ENCODE measurements at regions not wholly inside any gene's neighbourhood (a gene's known extent, or its start where the extent isn't known, plus 50 kb on each side); places are given as distances from the start of the nearest gene placed in this dataset.
A peak's percentile ranks its signal among the peaks of the same experiment; 100 is the strongest.
"Not testable (repeated sequence)": the region's sequence is repeated elsewhere in the genome, so short reads cannot be mapped to it uniquely, and the experiment has no call there.

GRCh38 chr1:60875138-60875537 lies 207.2 kb upstream of the NFIA start:
- TF ChIP-seq CTCF (conservative IDR thresholded peaks at IDR 0.05; ENCODE audit: control insufficient read depth, insufficient read depth, low read depth, low read length), result no peak
- no peak overlapping the region for H3K4me3 ChIP-seq (ENCODE audit: control insufficient read depth, low read depth, low read length)
- peak; percentile 58 for DNase-seq (ENCODE audit: low read depth)

- DNase-seq (ENCODE audit: low read depth), result peak; percentile 76
- H3K4me3 ChIP-seq (ENCODE audit: control insufficient read depth, low read depth, low read length), result no peak overlapping the region
- no peak for TF ChIP-seq CTCF (conservative IDR thresholded peaks at IDR 0.05; ENCODE audit: control insufficient read depth, insufficient read depth, low read depth, low read length)
Observed at GRCh38 chr1:60874718-60875117, 207.6 kb upstream of the NFIA start.

- H3K4me3 ChIP-seq (ENCODE audit: control insufficient read depth, low read depth, low read length); DNase-seq (ENCODE audit: low read depth): not testable (repeated sequence)
Observed at GRCh38 chr1:60873396-60873795, 209.0 kb upstream of the NFIA start.

GRCh38 chr1:60872426-60873054 lies 209.8 kb upstream of the NFIA start:
- no peak overlapping the region for H3K4me3 ChIP-seq (ENCODE audit: control insufficient read depth, low read depth, low read length)
- DNase-seq (ENCODE audit: low read depth), result no peak

GRCh38 chr1:60870269-60870865 lies 212.0 kb upstream of the NFIA start:
- DNase-seq (ENCODE audit: low read depth), result no peak
- no peak overlapping the region for H3K4me3 ChIP-seq (ENCODE audit: control insufficient read depth, low read depth, low read length)
- TF ChIP-seq CTCF (conservative IDR thresholded peaks at IDR 0.05; ENCODE audit: control insufficient read depth, insufficient read depth, low read depth, low read length), result no peak

More at GRCh38 chr1:60872426-60873054, 209.8 kb upstream of the NFIA start:
- no peak for TF ChIP-seq CTCF (conservative IDR thresholded peaks at IDR 0.05; ENCODE audit: control insufficient read depth, insufficient read depth, low read depth, low read length)

- H3K4me3 ChIP-seq (ENCODE audit: control insufficient read depth, low read depth, low read length), result no peak overlapping the region
- no peak for TF ChIP-seq CTCF (conservative IDR thresholded peaks at IDR 0.05; ENCODE audit: control insufficient read depth, insufficient read depth, low read depth, low read length)
- DNase-seq (ENCODE audit: low read depth), result no peak
Observed at GRCh38 chr1:60868901-60869663, 213.3 kb upstream of the NFIA start.

- DNase-seq (ENCODE audit: low read depth), result no peak
- H3K4me3 ChIP-seq (ENCODE audit: control insufficient read depth, low read depth, low read length), result no peak overlapping the region
- no peak for TF ChIP-seq CTCF (conservative IDR thresholded peaks at IDR 0.05; ENCODE audit: control insufficient read depth, insufficient read depth, low read depth, low read length)
Observed at GRCh38 chr1:60867782-60868181, 214.6 kb upstream of the NFIA start.

Measured in fibroblast of mammary gland (primary cell).